ENCODE measurements at regions not wholly inside any gene's neighbourhood (a gene's known extent, or its start where the extent isn't known, plus 50 kb on each side); places are given as distances from the start of the nearest gene placed in this dataset.

GRCh38 chr2:121849236-121849635 is 93.8 kb downstream of the TSN start:
- TF ChIP-seq CTCF (IDR thresholded peaks at IDR 0.05; ENCODE audit: insufficient read depth, low read depth, low read length) (no peak), EZH2 (IDR thresholded peaks at IDR 0.05; ENCODE audit: insufficient read depth, low read length) (no peak)
